HFF-Myc (cell line): ENCODE measurements at regions not wholly inside any gene's neighbourhood (a gene's known extent, or its start where the extent isn't known, plus 50 kb on each side); places are given as distances from the start of the nearest gene placed in this dataset.

Experiments
- DNase-seq: peaks from one replicate; pipeline ENCODE4 v3.0.0-alpha.2; 2011; ENCODE audit warnings: low read depth; ENCODE audit errors: extremely low read depth
- H3K4me3 ChIP-seq: replicated peaks from 2 replicates; pipeline ENCODE4 v1.5.1; 2011; ENCODE audit warnings: low read depth, mild to moderate bottlenecking, control low read depth, low read length
- TF ChIP-seq, protein P1 (sequence below): IDR thresholded peaks from 2 replicates; pipeline ENCODE4 v1.5.1; 2012; ENCODE audit warnings: mild to moderate bottlenecking, low read depth, low read length, control low read depth; ENCODE audit errors: missing control alignments

- DNase-seq, result no peak
- TF ChIP-seq, protein P1, sequence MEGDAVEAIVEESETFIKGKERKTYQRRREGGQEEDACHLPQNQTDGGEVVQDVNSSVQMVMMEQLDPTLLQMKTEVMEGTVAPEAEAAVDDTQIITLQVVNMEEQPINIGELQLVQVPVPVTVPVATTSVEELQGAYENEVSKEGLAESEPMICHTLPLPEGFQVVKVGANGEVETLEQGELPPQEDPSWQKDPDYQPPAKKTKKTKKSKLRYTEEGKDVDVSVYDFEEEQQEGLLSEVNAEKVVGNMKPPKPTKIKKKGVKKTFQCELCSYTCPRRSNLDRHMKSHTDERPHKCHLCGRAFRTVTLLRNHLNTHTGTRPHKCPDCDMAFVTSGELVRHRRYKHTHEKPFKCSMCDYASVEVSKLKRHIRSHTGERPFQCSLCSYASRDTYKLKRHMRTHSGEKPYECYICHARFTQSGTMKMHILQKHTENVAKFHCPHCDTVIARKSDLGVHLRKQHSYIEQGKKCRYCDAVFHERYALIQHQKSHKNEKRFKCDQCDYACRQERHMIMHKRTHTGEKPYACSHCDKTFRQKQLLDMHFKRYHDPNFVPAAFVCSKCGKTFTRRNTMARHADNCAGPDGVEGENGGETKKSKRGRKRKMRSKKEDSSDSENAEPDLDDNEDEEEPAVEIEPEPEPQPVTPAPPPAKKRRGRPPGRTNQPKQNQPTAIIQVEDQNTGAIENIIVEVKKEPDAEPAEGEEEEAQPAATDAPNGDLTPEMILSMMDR, result no peak
- H3K4me3 ChIP-seq, result no peak overlapping the region
Measured at GRCh38 chr11:129590030-129590752, 214.5 kb downstream of the BARX2 start.

- no peak overlapping the region for H3K4me3 ChIP-seq
- DNase-seq, result no peak
- TF ChIP-seq, protein P1, result no peak
Measured at GRCh38 chr11:129590753-129591475, 215.3 kb downstream of the BARX2 start.

- no peak for DNase-seq
Measured at GRCh38 chr11:129591527-129591926, 215.9 kb downstream of the BARX2 start.

GRCh38 chr11:129592191-129592590, 216.5 kb downstream of the BARX2 start:
- no peak for DNase-seq
- no peak overlapping the region for H3K4me3 ChIP-seq
- TF ChIP-seq, protein P1, result no peak

More at GRCh38 chr11:129591527-129591926, 215.9 kb downstream of the BARX2 start:
- TF ChIP-seq, protein P1, result no peak
- no peak overlapping the region for H3K4me3 ChIP-seq

- no peak overlapping the region for H3K4me3 ChIP-seq
- TF ChIP-seq, protein P1, result no peak
- peak; percentile 22 for DNase-seq
Measured at GRCh38 chr11:129593098-129593497, 217.4 kb downstream of the BARX2 start.

GRCh38 chr11:129595038-129595962, 219.7 kb downstream of the BARX2 start:
- no peak overlapping the region for H3K4me3 ChIP-seq
- TF ChIP-seq, protein P1, result no peak
- no peak for DNase-seq
